Calu3 (cell line): ENCODE measurements at regions not wholly inside any gene's neighbourhood (a gene's known extent, or its start where the extent isn't known, plus 50 kb on each side); places are given as distances from the start of the nearest gene placed in this dataset.

ENCODE experiments used
- BruUV-seq: library from RNA; stranded (reverse); fragments of 400-500 nt; replicated peaks from 2 replicates; lab custom pipeline; 2021; lab: Mats Ljungman, UMichigan
- CTCF ChIA-PET: fragments of 300-600 bp; sonication (Branson Sonifier 250); formaldehyde crosslinking; loops from one replicate; lab custom pipeline; 2022; ENCODE audit warnings: antibody characterized with exemption; lab: Charles Lee
- DNase-seq: peaks from one replicate; pipeline ENCODE4 v3.0.0; 2022
- H3K27ac Mint-ChIP-seq: one replicate; pipeline ENCODE4 v1.8.0; 2022; ENCODE audit warnings: mixed read lengths; ENCODE audit not compliant: unreplicated experiment
- H3K27me3 Mint-ChIP-seq: one replicate; pipeline ENCODE4 v1.8.0; 2022; ENCODE audit warnings: mixed read lengths; ENCODE audit not compliant: unreplicated experiment
- H3K36me3 Mint-ChIP-seq: one replicate; pipeline ENCODE4 v1.8.0; 2022; ENCODE audit warnings: mild to moderate bottlenecking, moderate library complexity, mixed read lengths; ENCODE audit not compliant: insufficient read depth, unreplicated experiment
- H3K4me1 Mint-ChIP-seq: one replicate; pipeline ENCODE4 v1.8.0; 2022; ENCODE audit warnings: mild to moderate bottlenecking, low read depth, mixed read lengths; ENCODE audit not compliant: unreplicated experiment
- H3K4me3 Mint-ChIP-seq: one replicate; pipeline ENCODE4 v1.8.0; 2022; ENCODE audit warnings: mild to moderate bottlenecking, low read depth, moderate library complexity, mixed read lengths; ENCODE audit not compliant: unreplicated experiment
- H3K9me3 Mint-ChIP-seq: one replicate; pipeline ENCODE4 v1.8.0; 2022; ENCODE audit warnings: low read depth, mixed read lengths; ENCODE audit not compliant: unreplicated experiment
- intact Hi-C: fragments of 100-400 bp; cut with micrococcal nuclease; formaldehyde crosslinking; loops from one replicate; pipeline ENCODE4 v1.10.0; 2022; ENCODE audit not compliant: unreplicated experiment
- TF ChIP-seq, protein P1 (sequence below): fragments of 200-600 bp; IDR thresholded peaks from one replicate; pipeline ENCODE4 v1.8.0; 2022; ENCODE audit warnings: antibody characterized with exemption; ENCODE audit not compliant: unreplicated experiment

GRCh38 chr7:68020102-68020501 lies 1023.5 kb downstream of the TYW1 start:
- CTCF ChIA-PET = no interaction called here

DNA sequence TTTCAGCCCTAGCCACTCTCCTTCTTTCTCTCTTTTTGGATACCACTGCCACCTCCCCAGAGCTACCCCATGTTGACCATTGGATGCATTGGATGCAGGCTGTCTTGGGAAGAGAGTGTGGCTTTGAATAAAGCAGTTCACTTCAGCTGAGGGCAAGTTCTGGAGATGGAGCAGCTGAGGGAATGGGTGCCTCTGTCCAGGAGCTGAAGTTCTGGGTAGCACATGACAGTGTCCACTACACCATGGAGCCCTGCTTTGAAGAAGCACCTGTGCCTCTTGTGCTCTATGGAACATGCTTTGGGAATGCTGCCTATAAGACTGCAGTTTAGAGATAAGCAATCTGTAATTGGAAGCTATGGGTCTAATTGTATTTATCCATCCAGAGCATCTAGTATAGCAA lies 1028.7 kb downstream of the TYW1 start:
- DNase-seq = no peak
- H3K27me3 Mint-ChIP-seq = no peaks in the 10 kb centered on the region
- no peak overlapping the region for H3K27ac Mint-ChIP-seq
- H3K4me3 Mint-ChIP-seq = no peak overlapping the region
- TF ChIP-seq, protein P1, sequence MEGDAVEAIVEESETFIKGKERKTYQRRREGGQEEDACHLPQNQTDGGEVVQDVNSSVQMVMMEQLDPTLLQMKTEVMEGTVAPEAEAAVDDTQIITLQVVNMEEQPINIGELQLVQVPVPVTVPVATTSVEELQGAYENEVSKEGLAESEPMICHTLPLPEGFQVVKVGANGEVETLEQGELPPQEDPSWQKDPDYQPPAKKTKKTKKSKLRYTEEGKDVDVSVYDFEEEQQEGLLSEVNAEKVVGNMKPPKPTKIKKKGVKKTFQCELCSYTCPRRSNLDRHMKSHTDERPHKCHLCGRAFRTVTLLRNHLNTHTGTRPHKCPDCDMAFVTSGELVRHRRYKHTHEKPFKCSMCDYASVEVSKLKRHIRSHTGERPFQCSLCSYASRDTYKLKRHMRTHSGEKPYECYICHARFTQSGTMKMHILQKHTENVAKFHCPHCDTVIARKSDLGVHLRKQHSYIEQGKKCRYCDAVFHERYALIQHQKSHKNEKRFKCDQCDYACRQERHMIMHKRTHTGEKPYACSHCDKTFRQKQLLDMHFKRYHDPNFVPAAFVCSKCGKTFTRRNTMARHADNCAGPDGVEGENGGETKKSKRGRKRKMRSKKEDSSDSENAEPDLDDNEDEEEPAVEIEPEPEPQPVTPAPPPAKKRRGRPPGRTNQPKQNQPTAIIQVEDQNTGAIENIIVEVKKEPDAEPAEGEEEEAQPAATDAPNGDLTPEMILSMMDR = no peak
- H3K4me1 Mint-ChIP-seq = no peaks in the 10 kb centered on the region
- H3K9me3 Mint-ChIP-seq = peaks cover 13% of the 10 kb centered on the region
- no peaks in the 10 kb centered on the region for H3K36me3 Mint-ChIP-seq
- BruUV-seq = no TSS peak
- CTCF ChIA-PET = no interaction called here
- intact Hi-C loops = no loop called here

More at GRCh38 chr7:68020102-68020501, 1023.5 kb downstream of the TYW1 start:
- Mint-ChIP-seq H3K27me3 (no peaks in the 10 kb centered on the region), H3K4me1 (no peaks in the 10 kb centered on the region), H3K27ac (no peak overlapping the region), H3K36me3 (no peaks in the 10 kb centered on the region), H3K4me3 (no peak overlapping the region), H3K9me3 (peaks cover 11% of the 10 kb centered on the region)
- BruUV-seq = no TSS peak
- TF ChIP-seq, protein P1 = no peak
- intact Hi-C loops = no loop called here
- no peak for DNase-seq

DNA sequence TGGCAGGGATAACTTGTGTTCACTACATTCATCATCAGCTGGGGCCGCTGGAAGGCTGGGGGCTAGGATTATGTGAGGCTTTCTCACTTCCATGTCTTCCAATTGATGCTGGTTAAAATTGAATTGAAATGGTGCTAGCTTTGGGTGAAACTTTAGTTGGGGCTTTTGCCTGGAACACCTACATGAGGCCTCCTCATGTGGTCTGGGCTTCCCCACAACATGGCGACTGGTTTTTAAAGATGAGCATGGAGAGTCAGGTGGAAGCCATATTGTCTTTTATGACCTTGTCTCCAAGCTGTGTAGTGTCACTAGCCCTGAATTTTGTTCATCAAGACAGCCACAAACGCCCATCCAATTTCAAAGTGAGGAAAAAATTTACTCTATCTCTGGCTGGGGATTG lies 1033.9 kb downstream of the TYW1 start:
- Mint-ChIP-seq H3K4me3 (no peak overlapping the region), H3K4me1 (no peaks in the 10 kb centered on the region), H3K27ac (no peak overlapping the region), H3K9me3 (peaks cover 12% of the 10 kb centered on the region), H3K36me3 (no peaks in the 10 kb centered on the region), H3K27me3 (no peaks in the 10 kb centered on the region)
- CTCF ChIA-PET = no interaction called here
- TF ChIP-seq, protein P1 = no peak
- no peak for DNase-seq
- intact Hi-C loops = no loop called here
- no TSS peak for BruUV-seq

DNA sequence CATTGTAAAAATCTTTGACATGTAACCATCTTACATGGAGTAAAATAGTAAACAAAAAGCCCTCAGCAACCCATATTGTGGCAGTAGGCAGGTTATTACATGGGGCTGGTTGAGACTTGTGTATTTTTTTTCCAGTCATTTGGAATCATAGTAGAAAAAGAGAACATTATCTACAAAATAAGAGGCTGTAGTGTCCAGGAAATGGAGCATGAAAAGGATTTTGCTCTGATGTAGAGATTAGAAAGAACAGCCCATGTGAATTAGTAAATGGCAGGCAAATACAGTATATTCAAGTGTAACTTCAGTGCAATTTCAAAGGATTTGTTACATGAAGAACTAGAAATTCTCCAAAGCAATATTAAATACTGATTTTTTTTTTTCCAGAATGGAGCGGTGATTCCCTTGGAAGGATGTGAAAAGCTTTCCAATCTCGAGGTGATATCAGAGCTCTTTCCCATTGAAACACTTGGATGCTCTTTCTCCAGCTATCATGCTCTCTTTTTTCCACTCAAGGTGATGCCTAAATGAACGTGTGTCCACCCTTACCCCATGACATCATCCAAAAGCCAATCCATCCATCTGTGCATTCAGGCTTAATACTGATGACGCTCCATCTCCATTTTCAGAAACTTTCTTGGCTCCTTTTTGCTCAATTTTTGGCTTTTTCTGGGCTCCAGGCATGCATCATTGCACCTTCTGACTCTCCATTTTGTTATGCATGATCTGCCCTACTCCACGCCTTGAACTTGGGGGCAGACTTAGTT lies 1034.7 kb downstream of the TYW1 start:
- no peaks in the 10 kb centered on the region for H3K4me1 Mint-ChIP-seq
- TF ChIP-seq, protein P1 = no peak
- no peaks in the 10 kb centered on the region for H3K27me3 Mint-ChIP-seq
- DNase-seq = no peak
- peaks cover 12% of the 10 kb centered on the region for H3K9me3 Mint-ChIP-seq
- no TSS peak for BruUV-seq
- intact Hi-C loops = no loop called here
- CTCF ChIA-PET = no interaction called here
- H3K36me3 Mint-ChIP-seq = no peaks in the 10 kb centered on the region
- no peak overlapping the region for H3K4me3 Mint-ChIP-seq
- no peak overlapping the region for H3K27ac Mint-ChIP-seq
